HCEC 1CT (cell line): ENCODE measurements at regions not wholly inside any gene's neighbourhood (a gene's known extent, or its start where the extent isn't known, plus 50 kb on each side); places are given as distances from the start of the nearest gene placed in this dataset.
"Not testable (repeated sequence)": the region's sequence is repeated elsewhere in the genome, so short reads cannot be mapped to it uniquely, and the experiment has no call there.

Experiments
- DNase-seq: peaks from one replicate; pipeline ENCODE4 v3.0.0-alpha.2; 2017

DNA sequence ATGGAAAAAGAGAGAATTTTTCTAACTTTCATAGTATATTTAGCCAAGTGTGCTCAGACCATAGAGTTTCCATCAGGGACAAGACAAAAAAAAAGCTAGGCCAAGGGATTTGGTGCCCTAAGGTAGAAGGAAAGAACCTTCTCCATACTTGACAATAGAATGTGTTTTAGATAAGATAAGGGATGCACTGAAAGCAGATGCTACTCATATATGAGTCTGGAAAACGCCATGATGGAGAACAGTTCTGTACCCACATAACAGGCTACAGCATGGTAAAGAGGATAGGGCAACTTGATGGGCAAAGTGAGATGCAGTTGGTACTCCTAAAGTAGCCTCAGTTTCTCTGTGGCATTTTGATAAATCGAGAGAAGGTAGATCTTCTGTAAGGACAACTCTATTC is 216.4 kb upstream of the NECTIN3 start:
- no peak for DNase-seq

DNA sequence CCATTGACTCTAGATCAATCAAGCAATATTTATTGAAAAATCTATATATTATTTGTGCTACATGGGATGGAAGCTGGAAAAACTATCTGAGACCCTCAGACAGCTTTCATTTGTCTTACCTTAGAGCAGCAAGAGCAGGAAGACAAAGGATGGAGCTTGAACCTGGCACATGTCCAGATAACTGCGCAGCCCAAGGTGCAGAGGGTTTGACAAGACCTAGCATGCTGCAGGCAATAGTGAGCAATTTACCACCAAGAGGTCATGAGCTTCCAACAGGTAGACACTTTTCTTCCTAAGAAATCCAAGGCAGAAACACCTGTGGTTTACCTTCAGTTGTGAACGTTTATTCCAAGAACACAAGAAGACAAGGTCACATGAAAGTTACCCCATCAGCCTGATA is 214.7 kb upstream of the NECTIN3 start:
- DNase-seq: no peak

DNA sequence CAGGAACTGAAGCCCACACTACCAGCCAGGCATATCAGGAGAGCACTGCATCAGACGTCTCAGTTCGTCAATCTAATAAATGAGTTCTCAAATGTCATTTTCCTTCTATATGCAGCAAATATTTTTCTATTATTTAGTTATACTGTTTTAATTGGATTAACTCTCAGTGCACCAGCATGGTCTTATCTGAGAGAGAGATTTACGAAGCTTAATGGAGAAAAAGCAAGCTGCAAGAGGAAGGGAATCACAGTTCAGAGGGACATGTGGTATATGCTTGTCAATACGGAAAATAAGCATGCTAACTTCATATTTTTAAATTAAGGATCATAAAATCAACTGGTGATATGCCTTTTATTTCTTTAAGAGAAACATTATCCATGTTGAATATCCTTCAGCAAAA is 213.1 kb upstream of the NECTIN3 start:
- DNase-seq: no peak

DNA sequence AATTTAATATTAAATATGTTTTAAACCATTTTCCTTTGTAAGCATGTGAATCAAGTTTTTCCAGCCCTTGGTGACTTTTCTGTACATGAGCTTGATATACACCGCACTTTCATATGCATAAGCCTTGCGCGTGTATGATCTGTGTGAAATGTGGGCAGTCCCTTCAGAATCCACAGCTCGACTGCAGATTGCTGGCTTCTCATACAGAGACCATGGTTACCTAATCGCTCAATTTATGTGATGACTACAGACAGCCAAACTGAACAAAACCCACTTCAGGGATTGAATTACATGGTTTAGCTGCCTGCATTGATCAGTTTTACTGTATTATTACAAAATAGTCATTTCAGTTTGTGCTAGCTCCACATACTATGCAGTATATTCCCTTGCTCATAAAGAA is 212.3 kb upstream of the NECTIN3 start:
- DNase-seq: no peak

DNA sequence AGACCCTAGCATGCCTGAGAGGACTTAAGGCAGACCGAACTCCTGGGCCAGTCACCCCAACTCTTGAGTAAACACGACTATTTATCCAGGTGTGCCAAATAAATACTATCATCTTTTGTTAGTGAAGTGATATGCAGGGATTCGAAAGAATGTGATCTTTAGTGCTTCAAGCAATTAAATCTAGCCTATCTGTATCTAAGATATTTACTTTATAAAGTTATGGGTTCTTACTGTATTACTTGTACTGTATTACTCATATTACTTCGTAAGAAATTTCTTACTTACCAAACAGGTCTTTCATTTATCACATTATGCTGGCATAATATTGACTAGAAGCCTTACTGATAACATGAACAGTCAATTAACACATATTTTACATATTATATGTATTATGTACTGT is 211.6 kb upstream of the NECTIN3 start:
- DNase-seq: no peak

DNA sequence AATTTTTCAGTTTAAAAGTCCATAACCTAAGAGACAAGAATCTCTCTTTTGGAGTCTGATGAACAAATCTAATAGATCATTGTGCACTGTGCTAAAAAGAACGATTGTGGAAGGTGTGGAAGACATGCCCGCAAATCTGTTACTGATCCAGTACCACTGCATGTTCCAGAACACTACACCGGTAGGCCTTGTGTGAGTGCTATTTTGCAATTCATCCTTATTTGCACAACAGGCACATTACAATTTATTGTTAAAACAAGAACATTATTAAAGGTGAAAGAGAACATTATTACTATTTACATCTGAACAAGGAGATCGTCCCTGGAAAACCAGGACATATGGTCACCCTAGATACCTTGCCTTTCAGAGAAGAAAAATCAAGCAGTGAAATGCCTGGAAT is 205.7 kb upstream of the NECTIN3 start:
- no peak for DNase-seq

DNA sequence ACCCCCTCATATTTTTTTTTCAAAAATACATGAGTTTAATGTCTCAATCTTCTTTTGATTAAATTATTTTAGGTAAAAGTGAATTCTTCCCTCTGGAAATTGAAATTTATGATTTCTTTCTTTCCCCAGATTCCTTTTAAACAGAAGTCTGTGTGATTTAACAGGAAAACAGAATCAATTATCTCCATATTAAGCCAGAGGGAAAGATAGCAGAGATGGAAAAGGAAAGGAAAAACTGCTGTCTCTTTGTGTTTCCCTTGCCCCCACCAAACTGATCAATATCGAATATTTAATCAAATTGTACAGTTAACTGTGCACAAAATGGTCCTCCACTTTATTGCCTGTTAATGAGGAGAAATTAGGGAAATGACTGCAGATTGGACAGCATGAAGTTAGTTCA is 203.5 kb upstream of the NECTIN3 start:
- no peak for DNase-seq

DNA sequence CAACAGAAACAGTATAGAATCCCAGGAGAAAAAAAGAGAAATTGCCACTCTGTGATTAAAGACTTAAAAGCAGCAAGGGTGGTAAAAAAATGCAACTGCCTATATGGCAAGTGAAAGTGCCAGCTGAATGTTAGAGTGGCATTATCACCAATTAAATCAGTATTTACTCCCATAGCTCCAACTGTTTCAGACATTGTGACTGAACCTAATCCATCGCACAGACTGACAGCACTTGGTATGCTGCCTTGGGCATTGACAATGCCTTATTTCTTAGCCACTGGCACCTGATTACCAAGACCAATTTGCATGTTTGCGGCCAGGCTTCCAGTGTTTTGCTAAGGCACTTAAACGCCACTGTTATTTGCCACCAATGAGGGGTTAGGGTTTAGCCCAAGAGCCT is 201.9 kb upstream of the NECTIN3 start:
- DNase-seq: no peak

DNA sequence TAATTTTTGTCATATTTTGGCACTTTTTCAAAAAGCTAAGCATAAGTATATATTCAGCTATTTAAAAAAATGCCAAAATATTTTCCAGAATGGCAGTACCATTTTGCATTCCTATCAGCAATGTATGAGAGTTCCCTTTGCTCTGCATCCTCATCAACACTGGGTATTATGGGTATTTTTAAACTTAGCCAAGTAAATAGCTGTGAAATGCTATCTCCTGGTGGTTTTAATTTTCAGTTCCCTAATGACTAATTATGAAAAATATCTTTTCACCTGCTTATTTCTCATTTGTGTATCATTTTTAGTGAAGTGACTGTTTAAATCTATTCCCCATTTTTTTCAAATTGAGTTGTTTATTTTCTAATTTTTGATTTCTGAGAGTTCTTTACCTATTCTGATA is 199.7 kb upstream of the NECTIN3 start:
- no peak for DNase-seq

DNA sequence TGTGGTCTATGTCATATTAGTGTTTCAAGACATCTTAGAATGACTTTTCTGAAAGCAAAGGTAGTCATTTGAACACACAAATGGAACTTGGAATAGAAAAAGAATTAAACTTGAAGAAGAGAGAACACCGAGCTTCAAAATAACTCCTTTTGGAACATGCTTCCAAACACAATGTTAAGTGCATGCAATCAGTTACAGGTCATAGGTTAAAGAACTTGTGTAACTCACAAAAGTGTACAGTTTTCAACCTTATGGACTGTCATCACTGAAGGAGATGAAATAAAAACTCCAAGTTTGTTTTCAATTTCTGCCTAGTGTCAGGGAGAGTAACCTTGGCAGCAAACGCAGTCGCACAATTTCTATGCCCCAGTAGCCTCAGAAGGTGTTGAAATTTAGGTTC is 192.9 kb upstream of the NECTIN3 start:
- no peak for DNase-seq

DNA sequence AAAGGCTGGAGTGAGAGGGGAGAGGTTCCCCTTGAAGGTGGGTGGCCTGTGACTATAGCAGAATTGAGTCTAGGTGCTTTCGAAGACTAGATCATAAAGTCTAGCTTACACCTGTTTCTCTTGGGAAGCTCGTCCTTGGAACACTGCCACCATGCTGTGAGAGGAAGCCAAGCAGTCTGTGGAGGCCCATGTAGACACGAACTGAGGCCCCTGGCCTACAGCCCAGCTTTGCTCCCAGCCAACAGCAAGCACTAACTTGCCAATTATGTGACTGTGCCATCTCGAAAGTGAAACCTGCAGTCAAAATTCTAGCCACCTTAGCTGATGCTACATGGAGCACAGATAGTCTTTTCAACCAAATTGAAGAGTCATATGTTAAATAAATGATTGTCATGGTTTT is 190.5 kb upstream of the NECTIN3 start:
- peak; percentile 11 for DNase-seq

DNA sequence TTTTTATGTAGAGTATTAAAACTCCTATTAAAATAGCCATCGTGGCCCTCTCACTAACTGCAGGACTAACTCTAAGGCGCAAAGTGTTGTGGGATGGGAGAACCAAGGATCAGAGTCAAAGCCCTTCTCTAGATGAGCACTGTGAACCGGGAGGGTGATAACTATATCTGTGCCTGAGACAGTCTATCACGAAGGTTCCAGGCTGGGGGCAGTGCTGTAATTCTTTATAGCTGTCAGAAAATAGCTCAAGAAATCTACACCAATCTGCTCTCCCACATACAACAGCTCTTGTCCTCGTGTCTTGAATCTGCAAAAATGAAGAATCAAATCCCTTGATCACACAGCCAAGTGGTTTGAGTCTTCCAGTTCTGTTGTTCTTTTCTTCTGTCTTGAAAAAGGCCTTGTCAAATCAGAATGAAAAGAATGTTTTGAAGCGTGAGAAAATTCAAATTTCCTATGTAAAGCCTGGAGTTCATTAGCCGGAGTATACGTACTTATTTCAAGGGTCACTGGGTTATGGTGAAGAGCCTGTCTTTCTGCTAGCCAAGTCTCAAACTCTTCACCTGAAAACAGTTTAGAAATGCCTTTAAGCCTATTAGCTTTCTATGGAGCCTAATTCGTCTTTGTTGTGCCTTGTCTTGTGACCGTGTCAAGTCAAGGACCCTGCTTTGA is 185.3 kb upstream of the NECTIN3 start:
- no peak for DNase-seq

DNA sequence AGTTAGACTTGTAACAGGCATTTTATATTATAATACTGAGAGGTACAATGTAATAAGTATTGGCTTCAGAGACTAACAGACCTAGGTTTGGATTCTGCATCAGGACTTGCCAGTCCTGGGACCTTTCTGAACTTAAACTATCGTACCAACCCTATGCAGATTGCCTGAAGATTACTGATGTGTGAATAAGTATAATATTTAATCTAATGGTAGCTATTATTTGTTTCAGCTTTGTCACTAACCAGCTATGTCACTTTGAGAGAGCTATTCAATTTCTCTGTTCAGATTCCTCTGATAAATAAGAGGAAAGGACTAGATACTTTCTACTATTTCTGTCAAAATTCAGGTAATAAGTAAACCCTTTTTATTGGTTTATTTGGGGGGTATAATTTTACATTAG is 184.4 kb upstream of the NECTIN3 start:
- no peak for DNase-seq

DNA sequence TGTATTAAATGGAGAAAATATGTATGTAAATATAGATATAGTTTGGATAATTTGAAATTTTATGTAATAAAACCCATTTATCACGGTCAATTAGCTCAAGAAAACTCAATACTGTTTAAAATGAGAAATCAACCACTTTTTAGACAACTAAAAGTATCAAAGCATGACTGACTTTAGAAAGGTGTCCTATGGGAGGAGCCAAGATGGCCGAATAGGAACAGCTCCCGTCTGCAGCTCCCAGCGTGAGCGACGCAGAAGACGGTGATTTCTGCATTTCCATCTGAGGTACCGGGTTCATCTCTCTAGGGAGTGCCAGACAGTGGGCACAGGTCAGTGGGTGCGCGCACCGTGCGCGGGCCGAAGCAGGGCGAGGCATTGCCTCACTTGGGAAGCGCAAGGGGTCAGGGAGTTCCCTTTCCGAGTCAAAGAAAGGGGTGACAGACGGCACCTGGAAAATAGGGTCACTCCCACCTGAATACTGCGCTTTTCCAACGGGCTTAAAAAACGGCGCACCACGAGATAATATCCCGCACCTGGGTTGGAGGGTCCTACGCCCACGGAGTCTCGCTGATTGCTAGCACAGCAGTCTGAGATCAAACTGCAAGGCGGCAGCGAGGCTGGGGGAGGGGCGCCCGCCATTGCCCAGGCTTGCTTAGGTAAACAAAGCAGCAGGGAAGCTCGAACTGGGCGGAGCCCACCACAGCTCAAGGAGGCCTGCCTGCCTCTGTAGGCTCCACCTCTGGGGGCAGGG is 182.8 kb upstream of the NECTIN3 start:
- DNase-seq: not testable (repeated sequence)

DNA sequence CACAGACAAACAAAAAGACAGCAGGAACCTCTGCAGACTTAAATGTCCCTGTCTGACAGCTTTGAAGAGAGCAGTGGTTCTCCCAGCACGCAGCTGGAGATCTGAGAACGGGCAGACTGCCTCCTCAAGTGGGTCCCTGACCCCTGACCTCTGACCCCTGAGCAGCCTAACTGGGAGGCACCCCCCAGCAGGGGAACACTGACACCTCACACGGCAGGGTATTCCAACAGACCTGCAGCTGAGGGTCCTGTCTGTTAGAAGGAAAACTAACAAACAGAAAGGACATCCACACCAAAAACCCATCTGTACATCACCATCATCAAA is 182.3 kb upstream of the NECTIN3 start:
- not testable (repeated sequence) for DNase-seq

DNA sequence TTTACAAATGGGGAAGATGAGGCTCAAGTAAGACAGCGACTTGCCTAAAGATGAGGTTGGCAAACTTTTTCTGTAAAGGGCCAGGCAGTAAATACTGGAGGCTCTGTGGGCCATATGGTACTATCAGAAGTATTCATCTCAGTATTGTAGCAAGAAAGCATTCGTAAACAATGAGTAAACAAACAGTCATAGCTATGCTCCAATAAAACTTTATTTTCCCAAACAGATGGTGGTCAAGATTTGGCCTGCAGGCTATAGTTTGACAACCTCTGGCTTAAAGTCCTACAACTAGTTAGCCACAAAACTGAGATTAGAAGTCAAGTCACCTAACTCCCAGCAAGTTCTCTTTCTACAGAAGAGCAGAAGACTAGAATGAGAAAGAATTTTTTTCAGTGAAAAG is 177.0 kb upstream of the NECTIN3 start:
- DNase-seq: no peak

DNA sequence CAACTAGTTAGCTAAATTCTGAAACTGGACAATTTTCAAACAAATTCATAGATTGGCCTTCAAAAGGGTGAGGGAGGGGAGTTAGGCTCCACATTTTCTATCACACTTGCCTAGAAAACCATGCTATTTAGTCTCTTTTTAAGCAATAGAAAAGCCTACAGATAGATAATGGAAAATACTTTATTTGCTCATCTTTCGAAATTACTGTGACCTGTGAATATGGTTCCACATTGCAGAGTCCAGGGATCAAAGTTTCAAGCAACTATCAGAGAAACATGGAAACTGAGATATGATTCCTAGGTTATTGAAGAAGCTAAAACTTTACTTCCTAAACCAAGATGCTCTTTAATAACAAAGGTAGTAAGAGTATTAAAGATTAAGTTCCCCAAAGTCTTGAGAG is 176.6 kb upstream of the NECTIN3 start:
- DNase-seq: no peak

DNA sequence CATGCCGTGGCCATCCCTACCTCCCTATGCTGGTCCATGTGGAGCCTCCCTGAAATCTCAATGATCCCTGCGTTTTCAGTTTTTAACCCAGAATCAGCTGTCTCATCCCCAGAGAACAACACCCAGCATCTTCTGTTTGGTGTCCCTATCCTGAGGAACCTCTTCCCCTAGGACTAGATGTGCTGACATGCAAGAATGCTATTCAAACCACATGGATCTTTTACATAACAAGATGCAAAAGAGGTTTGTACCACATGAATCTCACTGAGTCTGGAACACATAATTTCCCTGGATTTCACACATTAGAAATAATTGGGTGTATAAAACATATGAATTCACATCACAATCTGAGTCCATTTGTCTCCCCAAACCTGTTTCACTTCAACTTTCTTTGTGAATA is 174.6 kb upstream of the NECTIN3 start:
- DNase-seq: no peak

DNA sequence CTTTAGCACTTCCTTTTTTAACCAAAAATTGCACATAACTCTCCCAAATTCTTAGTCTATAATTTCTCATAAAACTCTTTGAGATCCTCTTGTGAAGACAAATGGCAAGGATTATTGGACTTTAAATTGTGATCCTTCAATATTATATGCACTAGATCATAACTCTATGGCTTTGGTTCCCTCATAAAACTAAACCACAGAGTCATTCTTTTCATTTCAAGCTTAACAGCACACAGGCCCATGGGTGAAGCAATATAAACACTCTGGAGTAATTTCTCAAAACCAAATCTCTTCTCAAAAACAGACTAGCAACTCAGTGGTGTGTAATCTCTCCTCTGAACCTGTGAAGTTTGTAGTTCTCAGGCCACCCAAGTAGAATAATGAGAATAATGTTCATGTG is 171.0 kb upstream of the NECTIN3 start:
- peak; percentile 56 for DNase-seq

DNA sequence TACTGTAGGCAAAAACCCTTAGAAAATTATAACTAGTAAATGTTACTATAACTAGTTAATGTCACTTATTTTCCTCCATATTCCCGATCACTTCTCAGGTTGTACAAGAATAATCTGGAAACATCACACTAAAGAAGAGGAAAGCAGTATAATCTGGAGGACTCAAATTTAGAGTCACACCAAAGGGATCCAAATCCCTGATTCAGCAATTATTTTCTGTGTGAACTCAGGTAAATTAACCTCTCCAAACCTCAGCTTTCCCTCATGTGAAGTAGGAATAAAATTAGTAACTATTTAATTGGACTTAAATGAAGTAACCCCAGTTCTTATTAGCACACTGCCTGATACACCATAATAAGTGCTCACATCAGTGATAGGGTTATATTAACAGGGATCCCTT is 170.1 kb upstream of the NECTIN3 start:
- no peak for DNase-seq

DNA sequence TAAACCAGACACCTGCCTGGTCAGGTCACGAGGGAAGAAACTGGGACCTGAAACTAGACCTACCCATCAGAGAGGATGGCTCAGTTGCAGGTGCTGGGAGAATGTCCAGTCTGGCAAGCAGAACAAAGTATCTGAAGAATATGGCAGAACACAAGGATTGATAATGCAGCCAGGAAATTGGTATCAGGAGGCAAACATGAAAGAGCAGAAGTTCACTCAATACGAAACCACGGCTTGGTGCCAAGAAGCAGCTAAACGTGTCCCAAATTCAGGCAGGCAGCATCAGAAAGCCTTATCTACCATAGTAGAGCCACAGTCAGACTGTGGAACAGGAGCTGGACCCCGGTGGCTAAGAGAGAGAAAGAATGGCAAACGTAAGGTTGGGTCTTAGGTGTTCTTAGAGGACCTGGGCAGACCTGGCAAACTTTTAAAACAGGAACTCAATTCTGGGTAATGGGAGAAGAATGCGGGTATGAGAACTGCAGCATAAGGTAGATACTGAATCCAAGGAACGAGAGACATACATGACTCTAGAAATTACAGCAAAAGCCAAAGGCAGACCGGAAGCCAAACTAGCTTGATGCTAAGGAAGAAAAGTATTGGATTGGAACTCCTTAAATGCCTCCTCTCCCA is 169.0 kb upstream of the NECTIN3 start:
- no peak for DNase-seq

DNA sequence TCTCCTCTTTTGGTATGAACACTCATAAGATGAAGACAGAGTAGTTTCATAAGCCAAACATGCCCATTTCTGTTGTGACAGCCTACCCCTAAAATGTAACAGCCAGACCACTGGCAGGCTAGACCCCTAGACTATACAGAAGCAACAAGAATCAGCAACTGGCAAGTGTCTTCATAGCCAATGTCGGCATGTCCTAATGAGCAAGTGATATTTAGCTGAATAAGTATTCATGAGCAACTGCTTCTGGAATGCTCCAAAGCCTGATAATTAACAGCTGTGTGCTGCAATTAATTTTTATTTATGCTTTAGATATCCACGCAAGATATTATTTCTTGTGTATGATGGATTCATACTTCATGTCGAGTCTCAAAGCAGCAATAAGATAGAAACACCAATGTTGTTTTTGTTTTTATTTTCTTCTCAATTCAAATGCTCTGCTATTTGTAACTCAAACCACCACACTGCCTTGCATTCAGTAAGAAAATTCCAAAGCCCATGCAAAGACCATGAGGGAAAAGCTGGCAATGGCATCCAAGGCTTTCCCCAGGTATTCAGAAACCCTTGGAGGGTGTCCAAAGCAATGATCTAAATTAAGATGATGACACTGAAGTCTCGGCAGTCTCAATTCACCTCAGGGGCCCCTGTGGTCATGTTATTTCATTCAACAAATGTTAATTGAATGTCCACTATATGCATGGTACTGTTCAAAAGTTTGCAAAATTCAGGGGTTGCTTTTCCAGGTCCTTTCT is 167.7 kb upstream of the NECTIN3 start:
- no peak for DNase-seq

DNA sequence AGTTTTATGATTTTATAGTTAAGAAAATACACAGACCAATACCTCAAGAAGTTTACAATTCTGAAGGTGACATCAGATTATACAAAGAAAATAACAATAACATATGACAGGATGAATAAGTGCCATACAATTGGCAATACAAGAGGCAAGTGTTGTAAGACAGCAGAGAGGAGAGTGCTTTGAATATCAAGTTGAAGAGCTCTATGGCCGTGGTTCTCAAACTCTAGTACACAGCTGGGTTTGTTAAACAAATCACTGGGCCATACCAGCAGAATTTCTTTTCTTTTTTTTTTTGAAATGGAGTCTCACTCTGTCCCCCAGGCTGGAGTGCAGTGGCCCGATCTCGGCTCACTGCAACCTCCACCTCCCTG is 167.1 kb upstream of the NECTIN3 start:
- DNase-seq: no peak

DNA sequence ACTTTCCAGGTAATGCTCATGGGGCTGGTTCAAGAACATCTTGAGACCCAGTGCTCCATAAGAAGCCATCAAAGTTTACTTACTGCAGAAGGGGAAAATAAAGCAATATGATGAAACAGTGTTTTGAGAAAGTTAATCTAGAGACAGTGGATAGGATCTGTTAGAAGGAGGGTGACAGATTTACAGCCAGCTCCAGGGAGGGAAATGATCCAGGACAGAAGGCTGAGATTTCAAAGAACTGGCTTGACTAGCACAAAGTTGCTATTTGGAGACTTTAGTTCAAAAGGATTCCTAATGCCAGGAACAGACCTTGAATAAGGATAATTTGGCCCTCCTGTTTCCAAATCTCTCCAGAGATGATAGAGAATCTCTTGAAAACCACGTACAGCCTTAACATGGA is 166.5 kb upstream of the NECTIN3 start:
- no peak for DNase-seq
